ENCODE measurements at regions not wholly inside any gene's neighbourhood (a gene's known extent, or its start where the extent isn't known, plus 50 kb on each side); places are given as distances from the start of the nearest gene placed in this dataset.

GRCh38 chr21:27683292-27683691, 716.4 kb upstream of the ADAMTS5 start:
- Histone ChIP-seq H3K4me3 (no peak overlapping the region), H3K9me3 (no peaks in the 10 kb centered on the region), H3K27ac (no peak overlapping the region), H3K4me1 (peaks cover 0 to 3% (median 0%) of the 10 kb centered on the region in 4 donors), H3K36me3 (no peaks in the 10 kb centered on the region), H3K27me3 (no peaks in the 10 kb centered on the region)
- no peak for TF ChIP-seq EP300 (IDR thresholded peaks at IDR 0.05)
- TF ChIP-seq POLR2AphosphoS5 (IDR thresholded peaks at IDR 0.05) = no peak
- no peak for TF ChIP-seq POLR2A (IDR thresholded peaks at IDR 0.05)
- TF ChIP-seq CTCF (IDR thresholded peaks at IDR 0.05) = no peak
- DNase-seq = no peak
- no peak for ATAC-seq (ENCODE audit: low FRiP score in 2 of 2)
- 89 to 96% methylated on average over 2 of the region's 2 CpGs for WGBS, 2 donors

- no peaks in the 10 kb centered on the region for H3K27me3 ChIP-seq
- no peak overlapping the region for H3K4me3 ChIP-seq
- no peaks in the 10 kb centered on the region for H3K36me3 ChIP-seq
- peaks cover 0 to 3% (median 0%) of the 10 kb centered on the region in 4 donors for H3K4me1 ChIP-seq
- no peak overlapping the region for H3K27ac ChIP-seq
- TF ChIP-seq EP300 (IDR thresholded peaks at IDR 0.05) (no peak), CTCF (IDR thresholded peaks at IDR 0.05) (no peak), POLR2A (IDR thresholded peaks at IDR 0.05) (no peak), POLR2AphosphoS5 (IDR thresholded peaks at IDR 0.05) (no peak)
- ATAC-seq (ENCODE audit: low FRiP score in 2 of 2) (no peak), DNase-seq (no peak)
- H3K9me3 ChIP-seq = no peaks in the 10 kb centered on the region
- WGBS, 2 donors = 62 to 66% methylated on average over 2 of the region's 2 CpGs
Measured at GRCh38 chr21:27681841-27682240, 715.0 kb upstream of the ADAMTS5 start.

DNA sequence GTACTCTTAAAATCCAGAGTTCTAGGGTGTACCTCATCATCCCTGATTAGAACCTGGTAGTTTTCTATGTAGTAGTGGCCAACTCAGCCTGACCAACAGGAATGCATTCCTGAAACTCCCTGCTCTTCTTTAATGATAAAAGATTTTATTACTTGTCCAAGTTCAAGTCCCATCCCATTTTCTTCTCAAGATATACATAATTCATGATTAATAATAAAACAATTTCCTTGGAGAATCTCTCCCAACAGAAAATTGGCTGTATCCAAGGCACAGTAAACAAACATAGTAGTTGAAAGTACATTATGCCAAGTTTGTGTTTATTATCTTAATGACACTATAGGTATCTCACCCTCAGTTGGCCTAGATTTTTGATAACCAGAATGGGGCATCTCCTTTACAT, 714.1 kb upstream of the ADAMTS5 start:
- Histone ChIP-seq H3K9me3 (no peaks in the 10 kb centered on the region), H3K27ac (no peak overlapping the region), H3K36me3 (no peaks in the 10 kb centered on the region), H3K4me1 (peaks cover 0 to 3% (median 0%) of the 10 kb centered on the region in 4 donors), H3K27me3 (no peaks in the 10 kb centered on the region), H3K4me3 (no peak overlapping the region)
- no peak for DNase-seq
- TF ChIP-seq CTCF (IDR thresholded peaks at IDR 0.05) (no peak), POLR2AphosphoS5 (IDR thresholded peaks at IDR 0.05) (no peak), POLR2A (IDR thresholded peaks at IDR 0.05) (no peak), EP300 (IDR thresholded peaks at IDR 0.05) (no peak)
- no peak for ATAC-seq (ENCODE audit: low FRiP score in 2 of 2)

DNA sequence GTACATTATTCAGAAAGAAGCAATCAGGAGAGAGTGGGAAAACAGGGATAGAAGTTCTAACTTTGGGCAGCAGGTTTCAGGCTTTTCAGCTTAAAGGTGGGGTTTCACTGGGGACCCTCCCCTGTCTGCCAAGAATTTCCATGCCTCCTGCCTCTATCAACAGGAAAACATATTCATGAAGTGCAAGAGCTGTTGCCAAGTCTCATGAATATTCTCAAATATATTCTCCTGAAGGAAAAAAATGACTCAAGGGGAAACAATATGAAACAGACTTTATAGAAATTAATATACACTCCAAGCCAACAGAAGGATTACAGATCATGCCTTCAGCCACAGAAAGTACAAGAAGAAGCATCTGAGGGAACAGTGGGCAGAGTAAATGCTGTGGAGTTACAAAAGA, 713.3 kb upstream of the ADAMTS5 start:
- Histone ChIP-seq H3K27ac (no peak overlapping the region), H3K9me3 (no peaks in the 10 kb centered on the region), H3K4me1 (peaks cover 0 to 3% (median 0%) of the 10 kb centered on the region in 4 donors), H3K27me3 (no peaks in the 10 kb centered on the region), H3K4me3 (no peak overlapping the region), H3K36me3 (no peaks in the 10 kb centered on the region)
- ATAC-seq (ENCODE audit: low FRiP score in 2 of 2) (no peak), DNase-seq (no peak)
- TF ChIP-seq CTCF (IDR thresholded peaks at IDR 0.05) = no peak
- TF ChIP-seq POLR2AphosphoS5 (IDR thresholded peaks at IDR 0.05) = no peak
- no peak for TF ChIP-seq EP300 (IDR thresholded peaks at IDR 0.05)
- no peak for TF ChIP-seq POLR2A (IDR thresholded peaks at IDR 0.05)

- TF ChIP-seq CTCF (IDR thresholded peaks at IDR 0.05) = no peak
- TF ChIP-seq POLR2AphosphoS5 (IDR thresholded peaks at IDR 0.05) = no peak
- no peak for TF ChIP-seq EP300 (IDR thresholded peaks at IDR 0.05)
- TF ChIP-seq POLR2A (IDR thresholded peaks at IDR 0.05) = no peak
- Histone ChIP-seq H3K4me1 (peaks cover 0 to 3% (median 0%) of the 10 kb centered on the region in 4 donors), H3K4me3 (no peak overlapping the region), H3K36me3 (no peaks in the 10 kb centered on the region), H3K9me3 (no peaks in the 10 kb centered on the region), H3K27ac (no peak overlapping the region), H3K27me3 (no peaks in the 10 kb centered on the region)
- DNase-seq = no peak
- ATAC-seq (ENCODE audit: low FRiP score in 2 of 2) = no peak
- WGBS, 2 donors = 76 to 83% methylated on average over 2 of the region's 2 CpGs
Measured at GRCh38 chr21:27678511-27678910, 711.6 kb upstream of the ADAMTS5 start.
